GM21526 (cell line): ENCODE measurements at regions not wholly inside any gene's neighbourhood (a gene's known extent, or its start where the extent isn't known, plus 50 kb on each side); places are given as distances from the start of the nearest gene placed in this dataset.

Experiments
- ATAC-seq: cut with Tn5 transposase; IDR thresholded peaks from one replicate; pipeline ENCODE4 v1.9.1; 2021; ENCODE audit warnings: moderate library complexity; ENCODE audit not compliant: unreplicated experiment, low FRiP score

DNA sequence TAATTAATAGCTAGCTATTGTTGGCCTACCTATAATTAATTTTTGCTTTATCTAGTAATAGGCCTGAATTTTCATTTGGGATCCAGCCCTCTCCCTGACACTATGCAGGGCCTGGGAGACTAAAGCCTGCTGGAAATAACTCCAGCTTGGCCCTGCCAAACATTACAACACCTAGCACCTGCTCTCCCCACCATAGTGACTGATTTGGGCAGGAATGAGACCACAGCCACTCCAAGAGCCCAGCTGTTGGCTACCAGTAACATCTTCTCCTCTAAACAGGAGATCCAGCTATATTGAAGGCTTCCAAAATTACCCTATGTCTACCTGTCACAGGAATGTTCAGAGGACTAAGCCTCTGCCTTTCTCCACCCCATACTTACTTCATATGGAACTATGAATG, 225.1 kb downstream of the IDS start:
- no peak for ATAC-seq

DNA sequence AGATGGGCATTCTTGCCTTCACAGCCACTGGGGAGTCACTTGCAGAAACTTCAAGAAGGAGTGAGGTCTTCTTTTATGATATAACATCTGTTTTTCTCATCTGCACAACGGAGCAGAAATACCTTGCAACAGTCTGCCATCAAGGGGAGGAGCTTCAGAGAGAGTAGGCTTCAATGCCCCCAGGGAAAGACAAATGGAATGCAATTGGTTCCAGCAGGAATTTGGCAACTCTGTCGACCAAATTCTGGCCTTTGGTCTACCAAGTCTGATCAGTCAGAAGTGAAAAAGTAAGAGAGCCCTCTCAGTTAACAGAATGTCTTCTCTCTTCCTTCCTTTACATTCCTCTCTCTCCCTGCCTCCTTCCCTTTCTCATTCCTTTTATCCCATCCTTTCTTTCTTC, 229.3 kb downstream of the IDS start:
- no peak for ATAC-seq

GRCh38 chrX:149274516-149275105, 230.5 kb downstream of the IDS start:
- ATAC-seq, result no peak

- ATAC-seq, result no peak
Measured at GRCh38 chrX:149272690-149273463, 232.2 kb downstream of the IDS start.

DNA sequence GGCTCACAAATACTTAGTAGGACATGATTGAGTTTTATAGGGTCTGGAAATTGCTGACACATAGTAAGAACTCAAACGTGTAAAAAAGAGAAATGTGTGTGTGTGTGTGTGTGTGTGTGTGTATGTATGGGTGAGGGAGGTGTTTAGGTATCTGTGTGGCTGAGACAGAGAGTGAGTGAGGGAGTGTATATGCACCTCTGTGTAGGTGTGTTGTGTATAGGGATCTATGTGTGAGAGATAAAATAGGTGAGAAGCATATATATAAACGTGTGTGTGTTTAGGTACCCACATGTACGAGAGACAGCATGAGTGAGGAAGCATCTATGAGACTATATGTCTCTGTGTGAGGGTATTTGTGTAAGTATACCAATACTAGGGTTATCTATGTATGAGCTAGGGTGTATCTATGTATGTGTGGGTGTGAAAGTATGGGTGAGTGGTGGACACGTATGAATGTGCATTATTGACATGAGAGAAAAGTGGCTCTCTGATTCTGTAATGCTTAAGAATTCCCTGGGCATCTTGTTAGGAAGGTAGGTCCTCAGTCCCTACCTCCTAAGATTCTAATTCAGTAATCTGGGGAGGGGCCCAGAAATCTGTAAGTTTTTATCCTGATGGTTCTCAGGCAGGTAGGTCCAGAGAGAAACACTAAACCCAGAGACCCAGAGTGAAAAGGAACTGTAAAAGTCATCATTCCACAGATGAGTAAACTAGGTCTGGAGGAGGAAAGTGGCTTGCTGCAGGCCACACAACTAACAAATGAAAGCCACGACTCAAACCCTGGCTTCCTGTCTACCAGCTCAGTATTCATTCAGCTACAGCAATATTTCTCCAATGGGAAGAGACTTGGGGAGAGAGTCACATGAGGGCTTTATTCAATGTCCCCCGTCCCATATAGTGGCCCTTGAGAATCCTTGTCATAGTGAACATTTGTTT, 237.0 kb downstream of the IDS start:
- no peak for ATAC-seq

GRCh38 chrX:149262086-149262485, 243.0 kb downstream of the IDS start:
- ATAC-seq, result no peak

DNA sequence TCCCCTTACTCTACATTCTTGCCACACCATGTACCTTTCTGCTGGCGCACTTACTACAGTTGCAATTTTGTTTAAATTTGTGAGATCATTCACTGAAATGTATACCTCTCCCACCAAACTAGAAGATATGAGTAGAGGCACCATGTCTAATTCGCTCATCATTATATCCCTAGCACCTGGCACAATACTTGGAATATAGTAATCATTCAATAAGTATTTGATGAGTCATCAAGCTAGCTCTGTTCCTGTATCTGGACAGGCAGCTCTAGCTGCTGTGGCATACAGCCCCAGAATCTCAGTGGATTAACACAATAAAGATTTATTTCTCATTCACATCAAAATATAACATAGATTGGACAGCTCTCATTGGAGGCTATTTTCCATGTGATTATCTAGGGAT, 245.9 kb downstream of the IDS start:
- ATAC-seq, result no peak

- no peak for ATAC-seq
Measured at GRCh38 chrX:149255860-149256259, 249.2 kb downstream of the IDS start.

DNA sequence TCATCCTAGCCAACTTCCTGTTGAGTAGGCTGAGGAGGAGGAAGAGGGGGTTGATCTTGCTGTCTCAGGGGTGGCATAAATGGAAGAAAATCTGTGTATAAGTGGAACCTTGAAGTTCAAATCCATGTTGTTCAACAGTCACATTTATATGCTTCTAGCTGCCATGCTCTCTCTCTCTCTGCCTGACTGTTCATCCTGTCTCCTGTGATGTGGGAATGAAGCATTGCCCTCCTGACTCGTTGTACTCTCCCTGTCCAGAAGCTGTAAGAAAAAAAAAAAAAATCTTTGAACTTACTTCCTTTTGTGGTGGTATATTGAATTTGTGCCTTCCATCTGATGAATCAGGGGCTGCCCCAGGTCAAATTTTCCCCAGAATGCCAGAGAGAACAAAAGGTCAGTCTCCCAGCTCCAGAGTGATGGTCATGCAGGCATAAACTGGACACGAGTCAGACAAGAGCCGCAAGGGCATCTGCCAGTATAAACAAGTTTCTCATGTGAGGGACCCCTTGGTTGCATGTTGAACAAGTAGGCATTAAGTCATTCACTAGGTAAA, 257.0 kb downstream of the IDS start:
- ATAC-seq, result no peak

- no peak for ATAC-seq
Measured at GRCh38 chrX:149230689-149231088, 274.4 kb downstream of the IDS start.

GRCh38 chrX:149223854-149224253, 281.3 kb downstream of the IDS start:
- ATAC-seq, result no peak

DNA sequence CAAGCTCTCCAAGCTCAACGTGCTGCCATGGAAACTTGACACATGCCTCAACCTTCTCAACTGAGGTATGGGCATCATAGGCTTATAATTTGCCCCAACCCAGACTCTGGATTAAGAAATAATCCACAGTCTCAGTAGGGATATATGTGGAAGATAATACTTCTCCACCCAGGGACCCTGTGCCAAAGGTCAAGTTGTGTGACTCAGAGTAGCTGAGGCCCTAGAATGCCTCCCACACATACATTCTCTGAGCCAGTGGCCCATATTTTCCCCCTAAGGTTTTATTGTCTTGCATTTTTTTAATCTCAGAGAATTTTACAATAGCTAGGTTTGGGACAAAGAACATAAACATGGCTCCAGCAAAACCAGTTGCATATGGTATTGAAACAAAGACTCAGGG, 283.1 kb downstream of the IDS start:
- no peak for ATAC-seq

- no peak for ATAC-seq
Measured at GRCh38 chrX:149221230-149221629, 283.9 kb downstream of the IDS start.

GRCh38 chrX:149213264-149213663, 291.8 kb downstream of the IDS start:
- ATAC-seq, result no peak

DNA sequence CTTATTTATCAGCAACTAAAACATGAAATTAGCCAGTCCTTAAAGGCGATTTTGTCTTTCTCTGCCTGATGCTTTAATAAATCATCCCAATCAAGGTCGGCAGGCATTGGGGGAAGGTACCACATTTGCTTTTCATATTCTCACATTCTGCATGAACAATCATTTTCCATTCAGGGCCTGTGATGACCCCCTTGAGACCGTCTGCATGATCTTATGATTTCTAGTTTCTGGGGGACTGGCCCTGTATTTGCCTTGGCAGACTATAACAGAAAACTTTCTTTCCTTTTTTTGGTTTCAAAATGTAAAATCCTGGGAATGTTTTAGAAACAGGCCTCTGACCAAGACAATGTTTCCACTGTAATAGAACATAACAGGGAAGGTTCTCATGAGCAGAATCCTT, 296.8 kb downstream of the IDS start:
- no peak for ATAC-seq

DNA sequence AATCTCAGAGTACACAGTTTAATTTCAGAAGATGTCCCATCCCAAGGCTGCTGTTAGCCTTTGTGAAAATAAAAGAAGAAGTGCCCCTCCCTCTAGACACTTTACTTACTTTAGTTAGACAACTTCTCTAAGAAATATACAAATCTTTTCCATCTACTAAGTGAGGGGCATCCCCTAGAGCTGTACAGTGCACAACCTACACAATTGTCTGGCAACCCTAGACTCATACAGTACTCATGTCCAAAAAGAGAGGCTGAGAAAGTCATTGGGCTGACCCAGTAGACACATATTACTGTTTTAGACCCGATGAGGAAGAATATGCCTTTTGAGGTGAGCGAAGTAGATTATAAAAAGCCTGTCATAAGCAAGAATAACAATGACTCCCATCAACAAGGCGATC, 297.6 kb downstream of the IDS start:
- no peak for ATAC-seq

GRCh38 chrX:149205937-149206336, 299.2 kb downstream of the IDS start:
- no peak for ATAC-seq

GRCh38 chrX:149205081-149205480, 300.0 kb downstream of the IDS start:
- ATAC-seq, result no peak

GRCh38 chrX:149199734-149200133, 305.4 kb downstream of the IDS start:
- ATAC-seq, result no peak

DNA sequence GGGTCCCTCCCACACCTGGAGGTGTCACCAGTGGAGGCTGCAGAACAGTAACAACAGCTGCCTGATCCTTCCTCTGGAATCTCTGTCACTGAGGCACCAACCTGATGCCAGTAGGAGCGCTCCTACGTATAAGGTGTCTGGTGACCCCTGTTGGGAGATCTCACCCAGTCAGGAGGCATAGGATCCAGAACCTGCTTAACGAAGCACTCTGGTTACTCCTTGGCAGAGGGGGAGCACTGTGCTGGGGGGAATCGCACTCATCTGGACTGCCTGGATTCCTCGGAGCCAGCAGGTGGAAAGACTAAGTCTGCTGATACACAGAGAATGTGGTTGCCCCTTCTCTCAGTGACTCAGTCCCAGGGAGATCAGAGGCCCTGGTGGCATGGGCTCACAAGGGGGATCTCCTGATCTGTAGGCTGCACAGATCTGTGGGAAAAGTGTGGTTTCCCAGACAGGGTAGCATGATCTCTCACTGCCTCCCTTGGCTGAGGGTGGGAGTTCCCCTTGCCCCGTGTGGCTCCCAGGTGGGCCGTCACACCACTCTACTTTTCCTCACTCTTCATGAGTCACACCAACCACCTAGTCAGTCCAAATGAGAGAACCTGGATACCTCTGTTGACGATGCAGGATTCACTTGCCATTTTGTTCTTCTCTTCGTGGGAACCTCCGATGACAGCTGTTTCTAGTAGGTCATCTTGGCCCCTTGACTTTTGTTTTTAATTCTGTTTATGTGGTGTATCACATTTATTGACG, 305.9 kb downstream of the IDS start:
- no peak for ATAC-seq
